IMR-90 (cell line): ENCODE measurements at regions not wholly inside any gene's neighbourhood (a gene's known extent, or its start where the extent isn't known, plus 50 kb on each side); places are given as distances from the start of the nearest gene placed in this dataset.
"Not testable (repeated sequence)": the region's sequence is repeated elsewhere in the genome, so short reads cannot be mapped to it uniquely, and the experiment has no call there.

Experiments
- ATAC-seq: fragments of 200-7000 bp; cut with Tn5 transposase; 2 replicates; pipeline ENCODE4 v1.9.1; 2020; ENCODE audit warnings: low read depth, mild to moderate bottlenecking, moderate library complexity
- BruUV-seq: library from RNA; stranded (reverse); fragments of 400-500 nt; replicated peaks from 2 replicates; lab custom pipeline; 2021; lab: Mats Ljungman, UMichigan
- CTCF ChIA-PET: fragments of 300-600 bp; formaldehyde crosslinking; extraction: SDS; loops from one replicate; lab custom pipeline; 2021; ENCODE audit warnings: antibody characterized with exemption; lab: Yijun Ruan, JAX
- POLR2A ChIA-PET: fragments of 300-600 bp; sonication (Branson Sonifier 250); formaldehyde crosslinking; loops from one replicate; lab custom pipeline; 2022; ENCODE audit warnings: antibody characterized with exemption; ENCODE audit not compliant: unreplicated experiment; lab: Charles Lee
- DNase-seq: peaks from one replicate; pipeline ENCODE4 v3.0.0; 2013
- H2AFZ ChIP-seq: replicated peaks from 2 replicates; pipeline ENCODE3; 2013; ENCODE audit warnings: low read length, mild to moderate bottlenecking; ENCODE audit not compliant: poor library complexity
- H2AK5ac ChIP-seq: 2 replicates; pipeline ENCODE4 v1.6.1; 2013; ENCODE audit warnings: low read depth, low read length, inconsistent platforms
- H2AK9ac ChIP-seq: replicated peaks from 2 replicates; pipeline ENCODE3; 2013; ENCODE audit warnings: mild to moderate bottlenecking, low read depth, low read length, moderate library complexity; ENCODE audit not compliant: poor library complexity
- H2BK120ac ChIP-seq: 2 replicates; pipeline ENCODE4 v1.6.1; 2013; ENCODE audit warnings: low read depth, low read length, inconsistent platforms
- H2BK15ac ChIP-seq: 3 replicates; pipeline ENCODE4 v1.6.1; 2013; ENCODE audit warnings: low read depth, low read length, inconsistent platforms
- H2BK20ac ChIP-seq: 2 replicates; pipeline ENCODE4 v1.6.1; 2013; ENCODE audit warnings: low read depth, mild to moderate bottlenecking, inconsistent platforms, low read length, moderate library complexity
- H2BK5ac ChIP-seq: 2 replicates; pipeline ENCODE4 v1.6.1; 2013; ENCODE audit warnings: mild to moderate bottlenecking, low read depth, low read length, inconsistent platforms; ENCODE audit not compliant: poor library complexity, severe bottlenecking
- H3K14ac ChIP-seq: replicated peaks from 2 replicates; pipeline ENCODE4 v1.6.1; 2013; ENCODE audit warnings: low read depth, low read length, inconsistent platforms
- H3K18ac ChIP-seq: 2 replicates; pipeline ENCODE4 v1.6.1; 2013; ENCODE audit warnings: low read depth, low read length, control low read depth
- H3K23ac ChIP-seq: 2 replicates; pipeline ENCODE4 v1.6.1; 2013; ENCODE audit warnings: low read depth, low read length, inconsistent platforms
- H3K27ac ChIP-seq: 2 replicates; pipeline ENCODE4 v1.5.1; 2013; ENCODE audit warnings: mild to moderate bottlenecking, control low read depth, low read length; ENCODE audit not compliant: insufficient read depth
- H3K27me3 ChIP-seq: 2 replicates; pipeline ENCODE4 v1.6.1; 2013; ENCODE audit warnings: low read length; ENCODE audit not compliant: control insufficient read depth, insufficient read depth
- H3K36me3 ChIP-seq: 2 replicates; pipeline ENCODE4 v1.6.1; 2013; ENCODE audit warnings: low read length, mixed read lengths; ENCODE audit not compliant: control insufficient read depth, insufficient read depth
- H3K4ac ChIP-seq: 2 replicates; pipeline ENCODE4 v1.6.1; 2013; ENCODE audit warnings: low read depth, low read length, inconsistent platforms
- H3K4me1 ChIP-seq: 2 replicates; pipeline ENCODE4 v1.6.1; 2013; ENCODE audit warnings: low read length, mixed read lengths; ENCODE audit not compliant: control insufficient read depth, insufficient read depth
- H3K4me2 ChIP-seq: 2 replicates; pipeline ENCODE4 v1.6.1; 2013; ENCODE audit warnings: low read depth, mild to moderate bottlenecking, control low read depth, low read length, moderate library complexity
- H3K4me3 ChIP-seq: 2 replicates; pipeline ENCODE4 v1.5.1; 2013; ENCODE audit warnings: low read depth, mild to moderate bottlenecking, control low read depth, low read length, moderate library complexity; ENCODE audit not compliant: insufficient read depth
- H3K56ac ChIP-seq: 2 replicates; pipeline ENCODE4 v1.6.1; 2013; ENCODE audit warnings: low read length, inconsistent platforms; ENCODE audit not compliant: insufficient read depth; ENCODE audit errors: extremely low read depth
- H3K79me1 ChIP-seq, 2 experiments: 2 replicates each; pipeline ENCODE4 v1.6.1; 2013; ENCODE audit warnings: low read length in 2 of 2, inconsistent platforms in 1 of 2, low read depth in 1 of 2
- H3K9ac ChIP-seq: 2 replicates; pipeline ENCODE4 v1.6.1; 2013; ENCODE audit warnings: low read depth, low read length, control low read depth
- H3K9me1 ChIP-seq: 2 replicates; pipeline ENCODE4 v1.6.1; 2013; ENCODE audit warnings: low read length, inconsistent platforms; ENCODE audit not compliant: insufficient read depth
- H3K9me3 ChIP-seq: 2 replicates; pipeline ENCODE4 v1.6.1; 2013; ENCODE audit warnings: low read length; ENCODE audit not compliant: control insufficient read depth, insufficient read depth
- H4K20me1 ChIP-seq: 2 replicates; pipeline ENCODE4 v1.6.1; 2013; ENCODE audit warnings: low read length, inconsistent platforms; ENCODE audit not compliant: insufficient read depth
- H4K5ac ChIP-seq: 2 replicates; pipeline ENCODE4 v1.6.1; 2013; ENCODE audit warnings: mild to moderate bottlenecking, low read depth, low read length, control low read depth
- H4K8ac ChIP-seq, 2 experiments: 2 replicates each; pipeline ENCODE4 v1.6.1; 2013; ENCODE audit warnings: low read depth in 2 of 2, low read length in 2 of 2, control low read depth in 1 of 2, inconsistent platforms in 1 of 2
- H4K91ac ChIP-seq: 2 replicates; pipeline ENCODE4 v1.6.1; 2013; ENCODE audit warnings: low read depth, low read length, inconsistent platforms; ENCODE audit not compliant: insufficient read depth
- FOS ChIP-seq: fragments of 150-350 bp; IDR thresholded peaks from 2 replicates; pipeline ENCODE4 v1.6.1; 2016; ENCODE audit warnings: low read depth, low read length
- MXI1 ChIP-seq: IDR thresholded peaks from 2 replicates; pipeline ENCODE4 v1.6.1; 2012; ENCODE audit warnings: low read depth, mild to moderate bottlenecking, low read length, moderate library complexity, borderline replicate concordance
- POLR2A ChIP-seq: IDR thresholded peaks from 2 replicates; pipeline ENCODE4 v1.6.1; 2012; ENCODE audit warnings: mild to moderate bottlenecking, low read depth, low read length
- RAD21 ChIP-seq: IDR thresholded peaks from 2 replicates; pipeline ENCODE4 v1.6.1; 2012; ENCODE audit warnings: low read length, improper control_type of control experiment
- RFX5 ChIP-seq: IDR thresholded peaks from 2 replicates; pipeline ENCODE4 v1.8.0; 2012; ENCODE audit warnings: low read depth, mild to moderate bottlenecking, low read length, moderate library complexity
- USF2 ChIP-seq: fragments of 150-350 bp; IDR thresholded peaks from 2 replicates; pipeline ENCODE4 v1.6.1; 2017; ENCODE audit warnings: mild to moderate bottlenecking, antibody characterized with exemption, low read length, low read depth
- whole genome bisulfite sequencing, 2 experiments: methylation state at CpG; one replicate each; pipeline versions ENCODE4 v1.1.5 to v1.1.7; 2013; ENCODE audit warnings: missing lambda C conversion rate in 2 of 2; ENCODE audit not compliant: insufficient read length in 1 of 2; ENCODE audit errors: extremely low coverage in 2 of 2; 5-methylcytosine and 5-hydroxymethylcytosine counted together
- dilution Hi-C: fragments of 300-500 bp; cut with HindIII; formaldehyde crosslinking; loops from one replicate; pipeline ENCODE4 v1.14.3; 2018; ENCODE audit warnings: low sequenced_read_pairs; ENCODE audit not compliant: unreplicated experiment
- in situ Hi-C: fragments of 300-500 bp; cut with MboI; formaldehyde crosslinking; loops from 3 replicates; pipeline ENCODE4 v1.14.3; 2019; ENCODE audit warnings: low sequenced_read_pairs, inconsistent platforms, mixed read lengths
- intact Hi-C: fragments of 100-400 bp; cut with micrococcal nuclease; formaldehyde crosslinking; loops from 2 replicates; pipeline ENCODE4 v1.10.0; 2022

- CTCF ChIA-PET: no interaction called here
- ATAC-seq (no peak), DNase-seq (no peak)
- TF ChIP-seq USF2 (no peak), MXI1 (no peak), RFX5 (no peak), POLR2A (no peak), RAD21 (no peak), FOS (no peak)
- Histone ChIP-seq H3K9me3 (no peaks in the 10 kb centered on the region), H3K18ac (no peak overlapping the region), H3K27me3 (peaks cover 2% of the 10 kb centered on the region; the same call in 1 of the 2 replicates), H3K56ac (no peak overlapping the region), H2BK5ac (no peak overlapping the region), H3K4me3 (no peak overlapping the region), H2BK120ac (no peak overlapping the region), H4K8ac (no peak overlapping the region), H3K4me2 (no peak overlapping the region), H2AFZ (no peak overlapping the region), H2BK20ac (no peak overlapping the region), H3K14ac (no peak overlapping the region), H3K4me1 (no peaks in the 10 kb centered on the region), H3K27ac (no peak overlapping the region), H3K23ac (no peak overlapping the region), H3K36me3 (no peaks in the 10 kb centered on the region), H4K91ac (no peak overlapping the region), H2AK5ac (no peak overlapping the region), H3K9me1 (no peaks in the 10 kb centered on the region), H3K4ac (no peak overlapping the region), H2AK9ac (no peak overlapping the region), H3K9ac (no peak overlapping the region), H3K79me1 (no peaks in the 10 kb centered on the region), H2BK15ac (no peak overlapping the region), H4K20me1 (no peaks in the 10 kb centered on the region), H4K5ac (no peak overlapping the region)
- BruUV-seq: no TSS peak
- dilution Hi-C loops: no loop called here
- intact Hi-C loops: no loop called here
- in situ Hi-C loops: no loop called here
- POLR2A ChIA-PET: no interaction called here
- no CpG with 5 or more reads among the region's 4 CpGs for WGBS, 2 experiments
These were observed 158.4 kb downstream of the SUCLG1 start for GRCh38 chr2:84300696-84301029.

- H4K5ac ChIP-seq, H3K18ac ChIP-seq, H2BK5ac ChIP-seq, H3K27me3 ChIP-seq, H2BK20ac ChIP-seq, H2BK120ac ChIP-seq, H3K14ac ChIP-seq, intact Hi-C loops, H3K27ac ChIP-seq, POLR2A ChIA-PET, H2AK9ac ChIP-seq, H3K79me1 ChIP-seq, H3K23ac ChIP-seq, H2AK5ac ChIP-seq, H3K9me1 ChIP-seq, H3K9ac ChIP-seq, DNase-seq, H4K8ac ChIP-seq, BruUV-seq, H2AFZ ChIP-seq, H3K4ac ChIP-seq, H4K91ac ChIP-seq, H4K20me1 ChIP-seq, H3K4me3 ChIP-seq, H3K9me3 ChIP-seq, H3K4me1 ChIP-seq, H2BK15ac ChIP-seq, H3K56ac ChIP-seq, ATAC-seq, in situ Hi-C loops, H3K36me3 ChIP-seq, H3K4me2 ChIP-seq, dilution Hi-C loops: not testable (repeated sequence)
- WGBS, 2 experiments: 80% methylated on average over 2 of the region's 8 CpGs; no CpG with 5 or more reads in 1 of the 2 experiments
- CTCF ChIA-PET: interaction anchor here (0.6 kb wide), 1 partner anchor 37 kb away, joined by 5 read pairs; no protein-coding TSS in a partner anchor
These were observed 158.9 kb downstream of the SUCLG1 start for GRCh38 chr2:84300001-84300695.
